ENCODE measurements at regions not wholly inside any gene's neighbourhood (a gene's known extent, or its start where the extent isn't known, plus 50 kb on each side); places are given as distances from the start of the nearest gene placed in this dataset.

DNA sequence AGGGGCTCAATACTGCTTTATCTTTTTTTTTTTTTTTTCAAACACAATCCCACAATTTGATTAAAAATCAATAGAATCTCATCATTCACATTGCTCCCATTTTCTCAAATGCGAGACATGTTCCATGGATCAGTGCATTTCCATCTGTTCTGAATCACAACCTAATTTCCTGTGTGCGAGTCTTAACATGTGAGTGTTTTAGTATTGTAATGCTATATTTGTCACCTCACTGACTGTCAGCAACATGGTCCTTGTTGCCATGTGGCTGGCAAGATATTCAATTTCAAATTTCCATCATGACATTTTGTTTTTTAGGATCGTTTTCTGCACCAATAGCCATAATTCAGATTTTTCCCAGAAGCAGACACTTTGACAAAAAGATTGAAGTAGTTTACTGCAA, 233.2 kb upstream of the PRDM9 start:
- TF ChIP-seq, protein P1, sequence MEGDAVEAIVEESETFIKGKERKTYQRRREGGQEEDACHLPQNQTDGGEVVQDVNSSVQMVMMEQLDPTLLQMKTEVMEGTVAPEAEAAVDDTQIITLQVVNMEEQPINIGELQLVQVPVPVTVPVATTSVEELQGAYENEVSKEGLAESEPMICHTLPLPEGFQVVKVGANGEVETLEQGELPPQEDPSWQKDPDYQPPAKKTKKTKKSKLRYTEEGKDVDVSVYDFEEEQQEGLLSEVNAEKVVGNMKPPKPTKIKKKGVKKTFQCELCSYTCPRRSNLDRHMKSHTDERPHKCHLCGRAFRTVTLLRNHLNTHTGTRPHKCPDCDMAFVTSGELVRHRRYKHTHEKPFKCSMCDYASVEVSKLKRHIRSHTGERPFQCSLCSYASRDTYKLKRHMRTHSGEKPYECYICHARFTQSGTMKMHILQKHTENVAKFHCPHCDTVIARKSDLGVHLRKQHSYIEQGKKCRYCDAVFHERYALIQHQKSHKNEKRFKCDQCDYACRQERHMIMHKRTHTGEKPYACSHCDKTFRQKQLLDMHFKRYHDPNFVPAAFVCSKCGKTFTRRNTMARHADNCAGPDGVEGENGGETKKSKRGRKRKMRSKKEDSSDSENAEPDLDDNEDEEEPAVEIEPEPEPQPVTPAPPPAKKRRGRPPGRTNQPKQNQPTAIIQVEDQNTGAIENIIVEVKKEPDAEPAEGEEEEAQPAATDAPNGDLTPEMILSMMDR (IDR thresholded peaks at IDR 0.05), result no peak
- TF ChIP-seq POLR2A (IDR thresholded peaks at IDR 0.05), result no peak
